GM12874 (cell line): ENCODE measurements at regions not wholly inside any gene's neighbourhood (a gene's known extent, or its start where the extent isn't known, plus 50 kb on each side); places are given as distances from the start of the nearest gene placed in this dataset.

Source experiments
- TF ChIP-seq, protein P1 (sequence below): IDR thresholded peaks from 2 replicates; pipeline ENCODE4 v1.5.1; 2011; ENCODE audit warnings: low read depth, mild to moderate bottlenecking, control low read depth, low read length, moderate library complexity; ENCODE audit not compliant: insufficient read depth

DNA sequence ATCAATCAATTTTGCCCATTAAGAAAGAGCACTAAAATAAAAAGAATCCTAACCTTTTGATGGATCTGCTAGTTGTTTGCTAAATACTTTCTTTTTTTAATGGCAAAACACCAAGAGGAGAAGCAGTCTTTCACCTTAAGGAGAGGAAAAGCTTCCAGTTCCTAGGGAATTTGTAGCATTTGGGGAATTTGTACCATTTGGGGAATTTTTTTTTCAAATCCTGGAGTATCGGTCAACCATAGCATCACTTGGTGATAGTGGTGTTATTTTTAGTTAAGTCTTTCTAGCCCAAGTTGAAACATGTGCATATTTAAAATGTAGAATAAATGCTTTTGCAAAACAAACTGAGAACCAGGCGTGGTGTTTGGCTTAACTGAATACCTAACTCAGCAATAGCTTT lies 117.5 kb upstream of the SEMA6D start:
- TF ChIP-seq, protein P1, sequence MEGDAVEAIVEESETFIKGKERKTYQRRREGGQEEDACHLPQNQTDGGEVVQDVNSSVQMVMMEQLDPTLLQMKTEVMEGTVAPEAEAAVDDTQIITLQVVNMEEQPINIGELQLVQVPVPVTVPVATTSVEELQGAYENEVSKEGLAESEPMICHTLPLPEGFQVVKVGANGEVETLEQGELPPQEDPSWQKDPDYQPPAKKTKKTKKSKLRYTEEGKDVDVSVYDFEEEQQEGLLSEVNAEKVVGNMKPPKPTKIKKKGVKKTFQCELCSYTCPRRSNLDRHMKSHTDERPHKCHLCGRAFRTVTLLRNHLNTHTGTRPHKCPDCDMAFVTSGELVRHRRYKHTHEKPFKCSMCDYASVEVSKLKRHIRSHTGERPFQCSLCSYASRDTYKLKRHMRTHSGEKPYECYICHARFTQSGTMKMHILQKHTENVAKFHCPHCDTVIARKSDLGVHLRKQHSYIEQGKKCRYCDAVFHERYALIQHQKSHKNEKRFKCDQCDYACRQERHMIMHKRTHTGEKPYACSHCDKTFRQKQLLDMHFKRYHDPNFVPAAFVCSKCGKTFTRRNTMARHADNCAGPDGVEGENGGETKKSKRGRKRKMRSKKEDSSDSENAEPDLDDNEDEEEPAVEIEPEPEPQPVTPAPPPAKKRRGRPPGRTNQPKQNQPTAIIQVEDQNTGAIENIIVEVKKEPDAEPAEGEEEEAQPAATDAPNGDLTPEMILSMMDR = no peak

DNA sequence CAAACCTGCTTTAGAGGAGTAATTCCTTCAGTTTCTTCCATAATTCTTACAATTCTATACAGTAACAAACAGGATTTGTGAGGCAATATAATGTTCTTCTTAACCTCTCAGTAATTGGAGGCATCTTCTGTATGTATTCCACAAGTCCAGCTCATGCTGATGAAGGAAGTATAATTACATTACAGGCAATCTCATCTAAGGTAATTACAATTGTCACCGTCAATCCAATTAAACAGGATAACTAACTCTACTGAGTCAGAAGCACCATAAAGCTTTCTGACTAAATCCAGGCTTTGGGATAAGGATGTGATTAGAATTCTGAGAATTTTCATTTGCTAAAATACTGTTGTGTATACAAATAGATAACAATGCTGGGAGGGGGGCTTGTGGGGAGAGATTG lies 115.2 kb upstream of the SEMA6D start:
- TF ChIP-seq, protein P1 = no peak

DNA sequence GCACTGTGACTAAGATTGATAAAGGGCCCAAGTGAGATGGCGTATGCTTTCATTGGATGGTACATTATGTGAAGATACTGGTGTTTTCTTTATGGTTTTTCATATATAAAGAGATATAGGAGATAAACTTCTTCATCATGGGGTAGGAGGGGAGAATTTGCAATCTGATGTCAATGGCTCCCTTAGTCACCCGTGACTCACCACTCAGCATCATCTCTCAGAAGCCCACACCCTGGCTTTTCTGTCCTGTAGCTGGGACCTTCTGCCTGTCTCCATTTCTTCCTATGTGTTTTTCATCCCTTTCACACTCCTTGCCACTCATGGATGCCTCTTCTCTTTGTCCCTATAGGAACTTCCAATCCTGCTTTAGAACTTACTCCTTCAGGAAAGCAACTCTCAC lies 114.3 kb upstream of the SEMA6D start:
- TF ChIP-seq, protein P1 = no peak

DNA sequence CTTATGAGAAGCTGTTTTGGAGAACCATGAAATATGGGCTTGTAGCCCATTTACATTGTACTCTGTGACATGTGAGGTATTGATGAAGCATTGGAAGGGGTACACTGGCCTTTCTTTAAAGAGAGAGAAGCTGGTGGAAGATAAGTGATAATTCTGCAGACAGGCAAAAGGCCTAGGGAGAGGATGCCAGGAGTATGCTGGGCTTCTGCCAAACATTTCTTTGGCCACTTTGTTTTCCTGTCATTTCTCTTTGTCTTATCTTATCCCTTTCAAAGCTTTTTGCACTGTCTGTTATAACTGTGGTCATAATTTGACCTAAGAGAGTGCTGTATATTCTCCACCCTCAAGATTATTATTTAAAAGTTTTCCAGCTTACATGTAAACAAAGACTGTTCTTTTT lies 109.6 kb upstream of the SEMA6D start:
- TF ChIP-seq, protein P1 = no peak

DNA sequence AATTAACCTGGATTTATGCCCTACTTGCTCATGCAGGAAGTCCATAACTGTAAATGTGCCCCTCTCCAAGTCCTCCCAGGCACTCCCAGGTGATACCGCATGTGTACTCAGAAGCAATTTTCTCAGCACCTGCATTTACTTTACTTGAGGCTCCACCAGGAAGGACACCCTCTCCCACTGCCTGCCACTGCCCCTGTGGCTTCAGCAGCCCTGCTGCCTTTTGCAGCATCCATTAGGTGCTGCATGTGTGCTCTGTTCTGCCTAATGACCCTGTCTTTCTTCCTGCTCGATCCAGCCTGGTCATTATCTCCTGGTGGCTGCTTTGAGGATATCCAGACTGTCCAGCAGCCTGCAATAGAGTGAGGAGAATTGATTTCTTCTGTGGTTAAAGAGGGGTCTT lies 107.6 kb upstream of the SEMA6D start:
- TF ChIP-seq, protein P1 = no peak

DNA sequence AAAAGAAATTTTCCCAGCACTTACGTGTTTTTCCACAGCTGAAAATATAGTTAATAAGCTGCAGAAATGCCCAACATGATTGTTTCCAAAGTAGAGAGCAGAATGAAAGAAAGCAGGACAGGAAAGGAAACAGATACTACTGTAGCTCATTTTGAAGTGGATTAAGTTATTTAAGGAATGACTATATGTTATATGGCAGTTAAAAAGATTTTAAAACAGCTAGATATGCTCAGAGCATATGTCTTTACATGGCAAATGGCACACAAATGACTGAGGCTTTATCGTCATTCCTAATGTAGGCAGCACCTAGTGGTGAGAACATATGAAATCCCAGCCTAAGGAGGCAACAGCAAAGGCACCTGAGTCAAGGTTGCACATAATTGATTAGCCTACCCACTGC lies 106.6 kb upstream of the SEMA6D start:
- TF ChIP-seq, protein P1 = no peak

DNA sequence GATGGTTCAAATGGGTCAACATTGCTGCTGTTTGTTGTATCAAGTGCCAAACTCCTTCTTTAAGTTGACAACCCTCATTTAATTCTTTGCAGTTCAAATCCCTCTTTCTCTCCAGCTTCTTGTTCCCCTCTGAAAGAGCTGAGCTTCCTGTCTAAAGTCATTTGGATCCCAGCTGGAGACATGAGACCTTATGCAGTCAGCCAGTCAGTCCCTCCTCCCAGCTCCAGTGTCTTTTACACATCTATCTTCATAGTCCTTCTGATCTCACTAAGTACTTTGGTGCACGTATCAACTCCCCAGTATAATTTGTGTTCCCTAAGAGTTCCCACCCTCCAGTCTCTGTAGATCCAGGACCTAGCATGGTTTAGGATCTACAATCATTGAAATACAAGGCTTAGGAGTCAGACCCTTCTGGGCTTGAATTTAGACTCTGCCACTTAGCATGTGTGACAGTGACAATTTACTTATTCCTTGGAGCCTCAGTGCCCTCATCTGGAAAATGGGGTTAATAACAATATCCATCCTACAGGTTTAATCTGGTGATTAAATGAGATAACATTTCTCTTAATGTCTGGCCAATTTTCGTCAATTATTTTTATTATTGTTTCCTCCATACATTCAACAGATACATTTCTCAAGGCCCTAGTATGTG lies 102.8 kb upstream of the SEMA6D start:
- TF ChIP-seq, protein P1 = no peak

DNA sequence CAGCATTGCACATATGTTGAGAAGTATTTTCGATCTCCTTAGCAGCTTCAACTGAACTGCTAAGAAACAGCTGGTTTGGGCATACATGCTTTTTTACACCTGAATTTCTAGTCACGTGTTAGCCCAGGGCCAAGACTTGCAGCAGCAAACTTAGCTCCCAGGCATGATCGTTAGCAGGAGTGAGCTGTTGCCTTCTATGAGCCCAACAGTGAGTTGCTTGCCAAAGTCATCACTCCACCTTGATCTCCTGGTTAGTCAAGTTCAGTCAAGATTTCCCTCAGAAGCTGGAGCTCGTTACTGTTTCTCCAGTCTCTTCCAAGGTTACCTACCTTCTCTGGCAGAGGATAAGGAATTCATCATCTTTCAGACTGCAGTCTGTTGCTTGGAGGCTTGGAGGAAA lies 100.4 kb upstream of the SEMA6D start:
- TF ChIP-seq, protein P1 = no peak
